ENCODE measurements at regions not wholly inside any gene's neighbourhood (a gene's known extent, or its start where the extent isn't known, plus 50 kb on each side); places are given as distances from the start of the nearest gene placed in this dataset.

DNA sequence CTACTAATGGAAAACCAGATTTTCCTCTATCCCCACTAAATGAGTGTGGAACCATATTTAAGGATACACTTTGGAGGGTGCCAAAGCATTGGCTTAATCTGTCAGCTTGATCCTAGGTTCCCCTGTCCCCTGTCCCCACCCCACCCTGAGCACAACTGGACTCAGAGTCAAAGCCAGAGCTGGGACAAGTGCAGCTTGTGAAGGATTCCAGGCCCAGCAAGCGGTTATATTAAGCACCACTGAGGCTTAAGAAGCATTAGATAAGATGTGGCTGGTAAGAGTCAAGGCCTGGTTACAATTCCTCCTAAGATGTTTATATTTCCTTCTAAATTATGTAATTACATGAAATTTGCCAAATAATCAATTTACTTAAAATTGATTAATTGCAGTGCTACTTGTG is 350.0 kb upstream of the GATB start:
- DNase-seq (ENCODE audit: low read depth): no peak
- no peak for TF ChIP-seq CTCF (IDR thresholded peaks at IDR 0.05; ENCODE audit: insufficient read depth, low read length)
- H3K4me3 ChIP-seq (ENCODE audit: low read depth, low read length): no peak overlapping the region

GRCh38 chr4:152109531-152110509 is 349.0 kb upstream of the GATB start:
- peak; percentile 42 for DNase-seq (ENCODE audit: low read depth)
- H3K4me3 ChIP-seq (ENCODE audit: low read depth, low read length): no peak overlapping the region
- TF ChIP-seq CTCF (IDR thresholded peaks at IDR 0.05; ENCODE audit: insufficient read depth, low read length): no peak

GRCh38 chr4:152107736-152108500 is 347.1 kb upstream of the GATB start:
- no peak for TF ChIP-seq CTCF (IDR thresholded peaks at IDR 0.05; ENCODE audit: insufficient read depth, low read length)
- H3K4me3 ChIP-seq (ENCODE audit: low read depth, low read length): no peak overlapping the region
- no peak for DNase-seq (ENCODE audit: low read depth)

DNA sequence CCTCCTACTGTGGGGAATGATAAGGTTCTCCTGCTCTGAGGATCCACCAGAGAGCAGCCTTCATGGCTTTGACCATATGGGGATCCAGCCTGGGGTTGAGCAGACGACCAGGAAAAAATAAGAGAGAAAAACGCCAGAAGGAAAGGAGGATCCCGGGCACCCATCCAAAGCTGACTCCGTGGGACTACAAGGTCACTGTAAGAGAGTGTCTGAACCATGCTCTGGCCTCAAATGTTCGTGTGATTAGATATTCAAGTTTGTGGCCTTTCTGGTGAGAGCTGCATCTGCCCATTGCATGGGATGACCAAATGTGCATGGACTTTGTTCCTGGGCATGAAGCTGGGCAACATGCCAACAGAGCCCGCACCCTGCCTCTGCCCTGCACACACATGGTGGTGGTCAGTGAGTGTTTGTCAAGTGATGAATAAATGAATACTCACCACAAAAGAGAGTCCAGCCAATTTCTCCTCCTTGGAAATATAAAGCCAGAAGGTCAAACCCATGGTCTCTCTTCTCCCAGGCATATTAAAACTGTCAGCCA is 346.0 kb upstream of the GATB start:
- DNase-seq (ENCODE audit: low read depth): no peak
- H3K4me3 ChIP-seq (ENCODE audit: low read depth, low read length): no peak overlapping the region
- no peak for TF ChIP-seq CTCF (IDR thresholded peaks at IDR 0.05; ENCODE audit: insufficient read depth, low read length)

- no peak overlapping the region for H3K4me3 ChIP-seq (ENCODE audit: low read depth, low read length)
- no peak for TF ChIP-seq CTCF (IDR thresholded peaks at IDR 0.05; ENCODE audit: insufficient read depth, low read length)
- DNase-seq (ENCODE audit: low read depth): peak; percentile 97
These were observed 345.4 kb upstream of the GATB start for GRCh38 chr4:152106113-152106763.

- DNase-seq (ENCODE audit: low read depth): no peak
- no peak overlapping the region for H3K4me3 ChIP-seq (ENCODE audit: low read depth, low read length)
- TF ChIP-seq CTCF (IDR thresholded peaks at IDR 0.05; ENCODE audit: insufficient read depth, low read length): no peak
These were observed 344.1 kb upstream of the GATB start for GRCh38 chr4:152104901-152105357.
